Gastrocnemius medialis (tissue), 4 donors: ENCODE measurements at regions not wholly inside any gene's neighbourhood (a gene's known extent, or its start where the extent isn't known, plus 50 kb on each side); places are given as distances from the start of the nearest gene placed in this dataset.

Experiments used
- ATAC-seq, 2 donors: fragments of 150-250 bp; one replicate each; pipeline ENCODE4 v1.9.1; 2016
- DNase-seq, 2 donors: peaks; one replicate each; pipeline ENCODE4 v3.0.0-alpha.2; 2019
- H3K27ac ChIP-seq, 4 donors: fragments of 200-600 bp; sonication (generic); 1 replicate in 1 of 4; 2 replicates in 3 of 4; pipeline ENCODE4 v1.5.1; 2016 to 2018; ENCODE audit warnings: mild to moderate bottlenecking in 2 of 4, moderate library complexity in 1 of 4
- H3K27me3 ChIP-seq, 3 donors: fragments of 200-600 bp; sonication (generic) in 2 of 3; 1 replicate in 1 of 3; 2 replicates in 2 of 3; pipeline versions ENCODE4 v1.5.1 to v1.6.0; 2016 to 2019; ENCODE audit warnings: mild to moderate bottlenecking in 1 of 3, moderate library complexity in 1 of 3
- H3K36me3 ChIP-seq, 2 donors: fragments of 200-600 bp; sonication (generic) in 1 of 2; one replicate each; pipeline ENCODE4 v1.5.1; 2017 to 2018
- H3K4me1 ChIP-seq, 2 donors: fragments of 200-600 bp; sonication (generic) in 1 of 2; one replicate each; pipeline ENCODE4 v1.5.1; 2016 to 2017; ENCODE audit warnings: mild to moderate bottlenecking in 2 of 2
- H3K4me3 ChIP-seq, 4 donors: fragments of 200-600 bp; sonication (generic) in 3 of 4; 1 replicate in 1 of 4; 2 replicates in 3 of 4; pipeline ENCODE4 v1.5.1; 2016 to 2019; ENCODE audit warnings: mild to moderate bottlenecking in 2 of 4
- H3K9me3 ChIP-seq, 3 donors: fragments of 200-600 bp; sonication (generic) in 2 of 3; 1 replicate in 1 of 3; 2 replicates in 2 of 3; pipeline ENCODE4 v1.5.1; 2016 to 2019
- POLR2A ChIP-seq, 2 donors: fragments of 450-650 bp; IDR thresholded peaks; one replicate each; pipeline ENCODE4 v1.6.1; 2017; ENCODE audit warnings: antibody characterized with exemption in 2 of 2, mild to moderate bottlenecking in 2 of 2, moderate library complexity in 2 of 2
- in situ Hi-C, 4 donors: fragments of 200-750 bp; cut with MboI; loops; one replicate each; pipeline versions ENCODE4 v1.15.0 to v1.8.0; 2017; ENCODE audit warnings: low sequenced_read_pairs in 4 of 4
- intact Hi-C: fragments of 100-400 bp; cut with DNase I; formaldehyde crosslinking; loops from one replicate; pipeline ENCODE4 v1.15.1; 2023; ENCODE audit warnings: low total_unique reads
- TF ChIP-seq, protein P1 (sequence below), 5 experiments: fragments of 450-650 bp in 3 of 5; fragments of 200-600 bp in 2 of 5; sonication (generic) in 2 of 5; IDR thresholded peaks in 4 of 5; conservative IDR thresholded peaks in 1 of 5; 1 replicate in 4 of 5; 2 replicates in 1 of 5; pipeline ENCODE4 v1.5.1; 2016 to 2019; ENCODE audit warnings: antibody characterized with exemption in 5 of 5, mild to moderate bottlenecking in 3 of 5, moderate library complexity in 3 of 5

DNA sequence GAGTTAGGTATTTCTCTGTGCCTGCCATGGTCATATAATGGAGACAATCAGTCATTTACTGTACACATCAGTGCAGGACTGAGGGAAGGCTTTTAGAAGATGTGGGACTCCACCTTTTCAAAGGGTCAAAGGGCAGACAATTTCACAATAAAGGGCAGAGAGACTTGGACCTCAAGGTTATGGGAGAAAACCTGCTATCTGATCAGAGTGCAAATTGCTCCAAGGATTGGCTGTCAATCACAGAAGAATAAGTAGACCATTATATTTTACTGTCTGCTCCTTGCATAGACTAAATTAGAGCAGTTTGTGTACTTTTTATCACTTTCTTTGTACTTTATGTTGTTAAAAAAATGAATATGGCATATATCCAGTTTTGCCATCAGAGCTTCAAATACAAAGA lies 314.9 kb upstream of the ATP11B start:
- no peak for DNase-seq
- ATAC-seq = no peak
- no peak for TF ChIP-seq POLR2A (IDR thresholded peaks at IDR 0.05)

DNA sequence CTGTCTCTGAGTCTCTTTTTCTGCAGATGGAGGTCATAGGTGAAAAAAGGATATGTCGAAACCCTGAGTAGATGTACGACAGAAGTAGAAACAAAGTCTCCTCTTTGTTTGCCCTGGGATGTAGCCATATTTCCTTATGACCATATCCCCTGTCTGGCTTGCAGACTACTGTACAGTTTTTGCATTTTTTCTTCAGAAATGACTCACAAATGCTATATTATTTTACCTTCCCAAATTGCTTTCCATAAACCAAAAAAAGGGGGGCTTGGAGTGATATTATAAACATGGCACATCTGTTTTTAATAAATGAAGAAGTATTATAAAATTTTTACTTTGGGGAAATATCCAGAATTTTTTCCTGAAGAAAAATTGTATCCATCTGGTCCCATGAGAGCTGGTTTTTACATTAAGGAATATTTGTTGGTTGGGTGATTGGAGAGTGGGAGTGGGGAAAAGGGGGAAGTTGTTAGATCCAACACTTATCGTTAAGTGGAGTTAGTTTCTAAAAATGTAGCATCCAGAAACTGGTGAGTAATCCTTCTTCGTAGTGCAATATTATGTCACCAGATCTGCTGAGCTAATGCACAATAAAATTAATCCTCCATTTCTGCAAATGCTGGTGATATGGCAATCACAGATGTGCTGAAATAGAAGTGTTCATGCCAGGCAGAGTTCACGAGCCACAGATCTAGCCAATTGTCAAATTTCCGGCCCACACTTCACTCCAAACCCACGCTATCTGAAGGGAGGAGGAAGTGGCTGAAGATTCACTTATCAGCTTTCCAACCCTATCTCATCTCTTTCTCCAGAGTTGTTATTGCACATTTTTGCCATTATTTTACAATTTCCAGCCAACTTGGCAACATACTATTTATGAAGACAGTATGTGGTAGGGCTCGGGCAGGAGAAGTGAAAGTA lies 313.6 kb upstream of the ATP11B start:
- TF ChIP-seq, protein P1, sequence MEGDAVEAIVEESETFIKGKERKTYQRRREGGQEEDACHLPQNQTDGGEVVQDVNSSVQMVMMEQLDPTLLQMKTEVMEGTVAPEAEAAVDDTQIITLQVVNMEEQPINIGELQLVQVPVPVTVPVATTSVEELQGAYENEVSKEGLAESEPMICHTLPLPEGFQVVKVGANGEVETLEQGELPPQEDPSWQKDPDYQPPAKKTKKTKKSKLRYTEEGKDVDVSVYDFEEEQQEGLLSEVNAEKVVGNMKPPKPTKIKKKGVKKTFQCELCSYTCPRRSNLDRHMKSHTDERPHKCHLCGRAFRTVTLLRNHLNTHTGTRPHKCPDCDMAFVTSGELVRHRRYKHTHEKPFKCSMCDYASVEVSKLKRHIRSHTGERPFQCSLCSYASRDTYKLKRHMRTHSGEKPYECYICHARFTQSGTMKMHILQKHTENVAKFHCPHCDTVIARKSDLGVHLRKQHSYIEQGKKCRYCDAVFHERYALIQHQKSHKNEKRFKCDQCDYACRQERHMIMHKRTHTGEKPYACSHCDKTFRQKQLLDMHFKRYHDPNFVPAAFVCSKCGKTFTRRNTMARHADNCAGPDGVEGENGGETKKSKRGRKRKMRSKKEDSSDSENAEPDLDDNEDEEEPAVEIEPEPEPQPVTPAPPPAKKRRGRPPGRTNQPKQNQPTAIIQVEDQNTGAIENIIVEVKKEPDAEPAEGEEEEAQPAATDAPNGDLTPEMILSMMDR (IDR thresholded peaks at IDR 0.05 in 4 of 5, conservative IDR thresholded peaks at IDR 0.05 in 1 of 5) = no peak
- TF ChIP-seq POLR2A (IDR thresholded peaks at IDR 0.05) = no peak
- Histone ChIP-seq H3K27ac (no peak overlapping the region), H3K9me3 (no peaks in the 10 kb centered on the region), H3K4me3 (no peak overlapping the region), H3K36me3 (no peaks in the 10 kb centered on the region), H3K4me1 (no peaks in the 10 kb centered on the region), H3K27me3 (no peaks in the 10 kb centered on the region)
- ATAC-seq (no peak), DNase-seq (no peak)
- in situ Hi-C loops = no loop called here
- intact Hi-C loops = no loop called here

More for the DNA sequence above, 314.9 kb upstream of the ATP11B start:
- Histone ChIP-seq H3K4me1 (no peaks in the 10 kb centered on the region), H3K27ac (no peak overlapping the region), H3K36me3 (no peaks in the 10 kb centered on the region), H3K4me3 (no peak overlapping the region), H3K9me3 (no peaks in the 10 kb centered on the region), H3K27me3 (no peaks in the 10 kb centered on the region)
- intact Hi-C loops = no loop called here
- in situ Hi-C loops = no loop called here

DNA sequence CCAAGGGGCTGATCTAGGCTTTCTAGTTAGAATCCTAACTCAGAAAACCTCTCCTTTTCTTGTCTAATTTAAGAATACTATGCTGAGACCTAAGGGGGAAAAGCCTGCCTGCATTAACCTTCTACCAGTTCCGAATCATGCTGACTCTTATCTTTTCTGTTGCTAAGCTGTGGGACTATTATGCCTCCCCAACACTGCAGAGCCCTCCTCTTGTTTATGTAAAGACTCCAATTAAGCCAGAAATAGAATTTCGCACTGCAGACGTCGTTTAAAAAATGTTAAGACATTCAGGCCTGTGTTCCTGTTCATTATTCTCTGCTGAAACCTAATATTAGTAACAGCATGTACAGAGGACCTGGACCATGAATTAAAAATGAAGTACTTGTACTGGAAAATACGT lies 310.6 kb upstream of the ATP11B start:
- no peak overlapping the region for H3K27ac ChIP-seq
- no peaks in the 10 kb centered on the region for H3K27me3 ChIP-seq
- H3K36me3 ChIP-seq = no peaks in the 10 kb centered on the region
- TF ChIP-seq POLR2A (IDR thresholded peaks at IDR 0.05) = no peak
- TF ChIP-seq, protein P1 (IDR thresholded peaks at IDR 0.05 in 4 of 5, conservative IDR thresholded peaks at IDR 0.05 in 1 of 5) = no peak
- in situ Hi-C loops (no loop called here), intact Hi-C loops (no loop called here)
- no peaks in the 10 kb centered on the region for H3K4me1 ChIP-seq
- H3K4me3 ChIP-seq = no peak overlapping the region
- no peak for ATAC-seq
- DNase-seq = no peak
- no peaks in the 10 kb centered on the region for H3K9me3 ChIP-seq

- intact Hi-C loops (no loop called here), in situ Hi-C loops (no loop called here)
- Histone ChIP-seq H3K9me3 (no peaks in the 10 kb centered on the region), H3K27me3 (no peaks in the 10 kb centered on the region), H3K4me1 (no peaks in the 10 kb centered on the region), H3K4me3 (no peak overlapping the region), H3K36me3 (no peaks in the 10 kb centered on the region), H3K27ac (no peak overlapping the region)
- ATAC-seq = no peak
- no peak for DNase-seq
- TF ChIP-seq, protein P1 (IDR thresholded peaks at IDR 0.05 in 4 of 5, conservative IDR thresholded peaks at IDR 0.05 in 1 of 5) = no peak
- no peak for TF ChIP-seq POLR2A (IDR thresholded peaks at IDR 0.05)
Observed at GRCh38 chr3:182484682-182485081, 308.6 kb upstream of the ATP11B start.

DNA sequence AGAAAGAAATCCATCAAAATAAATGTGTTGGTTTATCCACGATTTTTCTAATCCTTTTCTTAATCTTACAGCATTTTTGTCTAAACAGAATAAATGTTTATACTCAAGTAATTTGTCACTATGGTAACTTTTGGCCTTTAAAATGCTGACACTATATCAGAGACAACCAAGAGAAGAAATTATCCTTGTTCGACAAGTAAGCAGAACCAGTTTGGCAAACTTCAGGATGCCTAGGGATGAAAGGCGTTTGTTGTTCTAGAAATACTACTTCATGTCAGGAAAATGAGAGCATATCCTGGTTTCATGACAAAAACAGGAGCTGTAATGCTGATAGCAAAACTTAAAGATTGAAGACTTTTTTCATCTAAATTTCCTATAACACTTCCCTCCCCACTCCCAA lies 308.0 kb upstream of the ATP11B start:
- intact Hi-C loops (no loop called here), in situ Hi-C loops (no loop called here)
- TF ChIP-seq, protein P1 (IDR thresholded peaks at IDR 0.05 in 4 of 5, conservative IDR thresholded peaks at IDR 0.05 in 1 of 5) = no peak
- TF ChIP-seq POLR2A (IDR thresholded peaks at IDR 0.05) = no peak
- Histone ChIP-seq H3K36me3 (no peaks in the 10 kb centered on the region), H3K4me3 (no peak overlapping the region), H3K27ac (no peak overlapping the region), H3K9me3 (no peaks in the 10 kb centered on the region), H3K4me1 (no peaks in the 10 kb centered on the region), H3K27me3 (no peaks in the 10 kb centered on the region)
- DNase-seq = no peak
- no peak for ATAC-seq
